Motor neuron (in vitro differentiated cells): ENCODE measurements at regions not wholly inside any gene's neighbourhood (a gene's known extent, or its start where the extent isn't known, plus 50 kb on each side); places are given as distances from the start of the nearest gene placed in this dataset.

ENCODE experiments used
- ATAC-seq, 8 experiments: fragments of 200-7000 bp; cut with Tn5 transposase; replicated peaks in 6 of 8; 2 replicates each; pipeline ENCODE4 v1.8.0; 2021; ENCODE audit warnings: mild to moderate bottlenecking in 8 of 8, moderate library complexity in 8 of 8
- H3K27ac ChIP-seq, 2 donors: fragments of 250-450 bp; sonication (Bioruptor Pico); 2 replicates each; pipeline ENCODE4 v1.9.0; 2021; ENCODE audit warnings: antibody characterized with exemption in 2 of 2, mild to moderate bottlenecking in 2 of 2, moderate library complexity in 1 of 2
- H3K4me1 ChIP-seq, 2 donors: fragments of 250-450 bp; sonication (Bioruptor Pico); replicated peaks in 1 of 2; 2 replicates each; pipeline ENCODE4 v1.6.1; 2021; ENCODE audit warnings: antibody characterized with exemption in 2 of 2, mild to moderate bottlenecking in 2 of 2, moderate library complexity in 1 of 2
- H3K4me3 ChIP-seq, 5 donors: fragments of 250-450 bp; sonication (Bioruptor Pico); 2 replicates each; pipeline ENCODE4 v1.9.0; 2021; ENCODE audit warnings: antibody characterized with exemption in 5 of 5, mild to moderate bottlenecking in 5 of 5, moderate library complexity in 4 of 5
- WGBS, 10 experiments: fragments of 450-650 bp; shearing (Covaris generic); methylation state at CpG; one replicate each; pipeline ENCODE4 v1.0.0; 2022; 5-methylcytosine and 5-hydroxymethylcytosine counted together
- in situ Hi-C, 9 experiments: fragments of 400-800 bp; cut with MboI; loops; one replicate each; pipeline ENCODE4 v1.15.0; 2021; ENCODE audit warnings: low sequenced_read_pairs in 9 of 9, low pct_unique_long_range_greater_than_20kb in 2 of 9; ENCODE audit not compliant: unreplicated experiment in 9 of 9

- Histone ChIP-seq H3K27ac (no peak overlapping the region), H3K4me3 (no peak overlapping the region), H3K4me1 (no peaks in the 10 kb centered on the region)
- in situ Hi-C loops, result no loop called here
- ATAC-seq, result no peak
- WGBS, 10 experiments, result 38 to 100% (median 80%) methylated on average over 1 to 3 of the region's 3 CpGs; no CpG with 5 or more reads in 2 of the 10 experiments
Observed at GRCh38 chr7:115429918-115430317, 508.0 kb downstream of the MDFIC start.

- ATAC-seq, result no peak
- no peaks in the 10 kb centered on the region for H3K4me1 ChIP-seq
- in situ Hi-C loops, result no loop called here
- WGBS, 10 experiments, result 71 to 100% (median 86%) methylated on average over 1 to 4 of the region's 4 CpGs; no CpG with 5 or more reads in 6 of the 10 experiments
- H3K27ac ChIP-seq, result no peak overlapping the region
- H3K4me3 ChIP-seq, result no peak overlapping the region
Observed at GRCh38 chr7:115417662-115418061, 495.8 kb downstream of the MDFIC start.

DNA sequence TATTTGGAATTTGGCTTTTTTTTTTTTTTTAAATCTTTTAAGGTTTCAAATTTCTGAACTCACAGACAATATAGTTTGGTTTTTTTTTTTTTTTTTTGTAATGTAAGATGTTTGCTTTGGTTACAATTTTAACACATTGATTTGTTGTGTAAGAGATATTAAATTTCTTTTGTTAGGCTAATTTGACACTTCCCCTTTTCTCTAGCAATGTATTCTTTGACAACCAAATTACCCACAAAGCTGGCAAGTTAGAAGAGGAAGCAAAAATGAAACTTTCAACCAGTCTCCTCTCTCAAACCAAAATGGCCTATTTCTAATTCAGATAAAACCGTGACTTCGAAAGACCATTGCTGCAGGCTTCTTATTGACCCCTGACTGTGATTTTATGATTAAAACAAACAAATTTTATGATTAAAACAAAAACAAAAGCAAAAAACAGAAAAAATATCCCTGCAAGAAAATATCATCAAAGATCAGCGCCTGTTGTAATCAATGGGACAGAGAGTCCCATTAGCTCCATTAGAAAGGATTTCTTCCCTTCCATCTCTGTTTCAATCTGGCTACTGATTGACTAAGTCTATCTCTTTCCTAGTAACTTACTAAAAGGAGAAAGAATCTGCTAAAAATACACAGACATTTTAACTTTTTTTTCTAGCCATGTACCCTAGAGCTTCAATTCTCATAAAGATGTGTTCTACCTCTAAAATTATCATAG is 489.2 kb downstream of the MDFIC start:
- in situ Hi-C loops, result no loop called here
- Histone ChIP-seq H3K4me1 (no peaks in the 10 kb centered on the region), H3K27ac (no peak overlapping the region), H3K4me3 (no peak overlapping the region)
- no peak for ATAC-seq
- 88 to 100% (median 100%) methylated on average over 2 to 3 of the region's 3 CpGs; no CpG with 5 or more reads in 1 of the 10 experiments for WGBS, 10 experiments

GRCh38 chr7:115410434-115410820 is 488.5 kb downstream of the MDFIC start:
- no peak for ATAC-seq
- in situ Hi-C loops, result no loop called here
- 64 to 96% (median 90%) methylated on average over 2 to 4 of the region's 4 CpGs for WGBS, 10 experiments
- Histone ChIP-seq H3K27ac (no peak overlapping the region), H3K4me1 (no peaks in the 10 kb centered on the region), H3K4me3 (no peak overlapping the region)

- in situ Hi-C loops, result no loop called here
- Histone ChIP-seq H3K27ac (no peak overlapping the region), H3K4me3 (no peak overlapping the region), H3K4me1 (no peaks in the 10 kb centered on the region)
- ATAC-seq, result no peak
- WGBS, 10 experiments, result 40 to 100% (median 89%) methylated on average over 2 to 3 of the region's 3 CpGs; no CpG with 5 or more reads in 3 of the 10 experiments
Observed at GRCh38 chr7:115409682-115410433, 488.0 kb downstream of the MDFIC start.

DNA sequence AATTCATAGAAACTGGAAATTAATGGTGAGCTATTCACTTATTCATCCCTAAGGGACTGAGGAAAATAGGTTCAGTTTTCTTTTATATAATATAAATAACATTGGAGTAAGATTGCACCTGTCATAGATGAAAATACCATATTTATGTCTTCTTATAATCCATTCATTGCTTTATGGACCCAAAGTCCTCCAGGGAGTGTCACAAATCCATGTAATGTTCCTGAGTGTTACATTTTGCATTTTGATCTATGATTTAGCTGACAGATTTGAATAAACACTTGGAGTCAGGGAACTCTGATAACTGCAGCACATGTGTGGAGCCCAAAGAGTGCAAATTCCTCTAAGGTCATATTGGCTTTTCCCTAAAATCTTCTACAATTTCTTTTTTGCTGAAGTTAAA is 484.3 kb downstream of the MDFIC start:
- in situ Hi-C loops, result no loop called here
- Histone ChIP-seq H3K4me3 (no peak overlapping the region), H3K4me1 (no peaks in the 10 kb centered on the region), H3K27ac (no peak overlapping the region)
- ATAC-seq, result peak in 3 of 8 experiments; percentile 52 to 76 (median 57)

- in situ Hi-C loops, result no loop called here
- Histone ChIP-seq H3K27ac (no peak overlapping the region), H3K4me1 (peaks cover 0 to 25% of the 10 kb centered on the region in 2 donors), H3K4me3 (no peak overlapping the region)
- peak in 5 of 8 experiments; percentile 97 to 99 (median 99) for ATAC-seq
Observed at GRCh38 chr7:115387137-115387536, 465.2 kb downstream of the MDFIC start.

DNA sequence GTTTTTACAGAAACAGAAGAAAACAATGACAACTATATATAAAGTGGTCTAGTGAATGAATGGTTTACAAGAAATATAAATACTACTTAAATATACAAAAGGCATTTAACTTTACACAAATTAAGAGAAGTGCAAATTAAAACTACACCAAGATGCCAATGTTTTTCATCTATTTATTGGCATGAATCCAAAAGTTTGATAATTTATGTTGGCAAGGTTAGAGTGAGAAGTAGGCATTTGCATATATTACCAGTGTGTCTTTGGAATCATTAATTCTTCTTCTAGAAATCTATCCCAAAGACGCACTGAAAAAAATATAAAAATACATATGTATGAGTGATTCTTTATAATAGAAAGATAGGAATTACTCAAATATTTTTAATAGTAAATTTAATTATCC is 457.4 kb downstream of the MDFIC start:
- no peak overlapping the region for H3K27ac ChIP-seq
- no peak overlapping the region for H3K4me3 ChIP-seq
- in situ Hi-C loops, result no loop called here
- no peaks in the 10 kb centered on the region for H3K4me1 ChIP-seq
- 71 to 100% (median 88%) methylated on average over 1 of the region's 1 CpG; no CpG with 5 or more reads in 3 of the 10 experiments for WGBS, 10 experiments
- ATAC-seq, result no peak

GRCh38 chr7:115368998-115369397 is 447.1 kb downstream of the MDFIC start:
- Histone ChIP-seq H3K27ac (no peak overlapping the region), H3K4me1 (no peaks in the 10 kb centered on the region), H3K4me3 (no peak overlapping the region)
- in situ Hi-C loops, result loop anchor here in 1 of 9 experiments (25.0 kb wide), 1 partner anchor 318 kb away; no protein-coding TSS in a partner anchor
- peak in 2 of 8 experiments; percentile 69 to 73 for ATAC-seq

GRCh38 chr7:115363916-115364315 is 442.0 kb downstream of the MDFIC start:
- H3K4me1 ChIP-seq, result no peaks in the 10 kb centered on the region
- 66 to 100% (median 93%) methylated on average over 1 to 2 of the region's 2 CpGs for WGBS, 10 experiments
- H3K4me3 ChIP-seq, result no peak overlapping the region
- no peak overlapping the region for H3K27ac ChIP-seq
- in situ Hi-C loops, result loop anchor here in 1 of 9 experiments (25.0 kb wide), 1 partner anchor 323 kb away; no protein-coding TSS in a partner anchor
- ATAC-seq, result no peak

DNA sequence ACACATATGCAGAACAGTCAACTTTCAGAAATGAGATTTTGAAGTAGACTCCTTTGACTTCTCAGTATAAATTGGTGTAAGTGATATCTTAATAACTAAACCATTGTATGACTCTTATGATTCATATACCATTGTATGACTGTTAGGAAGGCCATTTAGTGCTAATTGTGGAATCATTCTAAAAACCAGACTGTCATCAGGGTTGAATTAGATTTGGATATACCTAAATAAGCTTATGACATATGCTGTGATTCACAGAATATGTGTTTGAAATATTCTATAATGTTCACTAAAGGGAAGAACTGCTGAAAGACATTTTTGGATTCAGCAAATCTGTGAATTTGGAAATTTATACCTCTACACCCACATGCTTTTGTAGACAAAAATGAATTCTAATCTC is 438.1 kb downstream of the MDFIC start:
- no peak for ATAC-seq
- in situ Hi-C loops, result loop anchor here in 1 of 9 experiments (25.0 kb wide), 1 partner anchor 327 kb away; no protein-coding TSS in a partner anchor
- Histone ChIP-seq H3K27ac (no peak overlapping the region), H3K4me3 (no peak overlapping the region), H3K4me1 (peaks cover 0 to 6% of the 10 kb centered on the region in 2 donors)

GRCh38 chr7:115359119-115359518 is 437.2 kb downstream of the MDFIC start:
- H3K4me1 ChIP-seq, result peaks cover 0 to 6% of the 10 kb centered on the region in 2 donors
- no peak overlapping the region for H3K27ac ChIP-seq
- ATAC-seq, result no peak
- no peak overlapping the region for H3K4me3 ChIP-seq
- in situ Hi-C loops, result loop anchor here in 1 of 9 experiments (25.0 kb wide), 1 partner anchor 328 kb away; no protein-coding TSS in a partner anchor
- WGBS, 10 experiments, result 60 to 100% (median 91%) methylated on average over 1 of the region's 1 CpG; no CpG with 5 or more reads in 4 of the 10 experiments

DNA sequence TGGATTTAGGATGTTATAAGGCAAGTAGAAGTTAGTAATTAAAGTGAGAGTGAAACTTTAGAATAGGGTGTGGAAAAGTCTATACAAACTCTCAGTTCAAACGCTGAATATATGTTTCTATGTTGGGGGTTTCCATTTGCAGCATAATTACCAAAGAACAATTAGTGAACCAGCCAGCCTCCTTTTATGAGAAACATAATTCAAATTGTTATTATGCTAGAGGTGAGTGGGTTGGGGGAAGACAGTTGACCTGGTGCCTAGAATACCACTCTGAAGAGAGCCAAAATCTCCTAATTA is 435.8 kb downstream of the MDFIC start:
- Histone ChIP-seq H3K27ac (no peak overlapping the region), H3K4me3 (no peak overlapping the region), H3K4me1 (peaks cover 0 to 6% of the 10 kb centered on the region in 2 donors)
- ATAC-seq, result no peak
- WGBS, 10 experiments, result 8 to 100% (median 89%) methylated on average over 1 of the region's 1 CpG; no CpG with 5 or more reads in 4 of the 10 experiments
- in situ Hi-C loops, result loop anchor here in 1 of 9 experiments (25.0 kb wide), 1 partner anchor 330 kb away; no protein-coding TSS in a partner anchor
